OCI-LY1 (cell line): ENCODE measurements at regions not wholly inside any gene's neighbourhood (a gene's known extent, or its start where the extent isn't known, plus 50 kb on each side); places are given as distances from the start of the nearest gene placed in this dataset.

Source experiments
- H2AFZ ChIP-seq: fragments of 200-600 bp; sonication (generic), shearing (Covaris generic); 2 replicates; pipeline ENCODE4 v1.6.0; 2014; ENCODE audit warnings: antibody characterized with exemption, mild to moderate bottlenecking, low read length
- H3F3A ChIP-seq: fragments of 200-600 bp; sonication (generic), shearing (Covaris generic); 2 replicates; pipeline ENCODE4 v1.6.0; 2014; ENCODE audit warnings: mild to moderate bottlenecking, antibody characterized with exemption, low read length, moderate library complexity; ENCODE audit not compliant: insufficient read depth
- H3K27ac ChIP-seq: fragments of 200-600 bp; sonication (generic); 2 replicates; pipeline ENCODE4 v1.5.1; 2014; ENCODE audit warnings: low read length, mixed run types, mild to moderate bottlenecking, low read depth; ENCODE audit not compliant: poor library complexity, severe bottlenecking
- H3K27me3 ChIP-seq: fragments of 200-600 bp; sonication (generic); 2 replicates; pipeline ENCODE4 v1.6.0; 2014; ENCODE audit warnings: antibody characterized with exemption, mild to moderate bottlenecking, low read length, moderate library complexity; ENCODE audit not compliant: insufficient read depth
- H3K36me3 ChIP-seq: fragments of 200-600 bp; sonication (generic); 2 replicates; pipeline ENCODE4 v1.6.1; 2014; ENCODE audit warnings: mild to moderate bottlenecking, antibody characterized with exemption, low read length, moderate library complexity, mixed read lengths; ENCODE audit not compliant: insufficient read depth
- H3K4me1 ChIP-seq: fragments of 200-600 bp; sonication (generic); 2 replicates; pipeline ENCODE4 v1.5.1; 2014; ENCODE audit warnings: mild to moderate bottlenecking, low read length, moderate library complexity; ENCODE audit not compliant: insufficient read depth, severe bottlenecking
- H3K4me2 ChIP-seq: fragments of 200-600 bp; sonication (generic), shearing (Covaris generic); 2 replicates; pipeline ENCODE4 v1.6.1; 2014; ENCODE audit warnings: low read length
- H3K4me3 ChIP-seq: fragments of 200-600 bp; sonication (generic); 2 replicates; pipeline ENCODE4 v1.5.1; 2014; ENCODE audit warnings: low read length, low read depth, mild to moderate bottlenecking, mixed read lengths; ENCODE audit not compliant: poor library complexity, severe bottlenecking
- H3K79me2 ChIP-seq: fragments of 200-600 bp; shearing (Covaris generic); 2 replicates; pipeline ENCODE4 v1.6.1; 2016; ENCODE audit warnings: mixed run types, low read length, mixed read lengths; ENCODE audit not compliant: insufficient read depth
- H3K9ac ChIP-seq: fragments of 200-600 bp; sonication (generic), shearing (Covaris generic); 2 replicates; pipeline ENCODE4 v1.6.1; 2014; ENCODE audit warnings: mild to moderate bottlenecking, low read length, mixed read lengths
- H3K9me2 ChIP-seq: fragments of 200-600 bp; sonication (generic), shearing (Covaris generic); 2 replicates; pipeline ENCODE4 v1.6.1; 2014; ENCODE audit warnings: low read depth, mild to moderate bottlenecking, low read length, mixed read lengths
- H3K9me3 ChIP-seq: fragments of 200-600 bp; shearing (Covaris generic); 2 replicates; pipeline ENCODE4 v1.6.1; 2014; ENCODE audit warnings: low read length, mixed read lengths
- H4K20me1 ChIP-seq: fragments of 200-600 bp; sonication (generic), shearing (Covaris generic); 2 replicates; pipeline ENCODE4 v1.6.0; 2016; ENCODE audit warnings: mild to moderate bottlenecking, low read length; ENCODE audit not compliant: insufficient read depth
- CTCF ChIP-seq: fragments of 200-600 bp; sonication (generic), shearing (Covaris generic); IDR thresholded peaks from 2 replicates; pipeline ENCODE4 v1.5.1; 2017; ENCODE audit warnings: mild to moderate bottlenecking, antibody characterized with exemption, low read length, moderate library complexity, mixed read lengths
- EZH2 ChIP-seq: fragments of 200-600 bp; sonication (generic), shearing (Covaris generic); IDR thresholded peaks from 2 replicates; pipeline ENCODE4 v1.8.0; 2017; ENCODE audit warnings: borderline replicate concordance, mixed run types, mild to moderate bottlenecking, antibody characterized with exemption, low read length, moderate library complexity, mixed read lengths

- Histone ChIP-seq H3K9me2 (no peaks in the 10 kb centered on the region), H3K36me3 (no peaks in the 10 kb centered on the region; the same call in 1 of the 2 replicates), H3K79me2 (no peaks in the 10 kb centered on the region), H3F3A (no peaks in the 10 kb centered on the region), H3K4me2 (no peak overlapping the region), H3K4me1 (no peaks in the 10 kb centered on the region), H3K9me3 (0 out of 2 replicates have a peak, but pooled peaks cover 3% of the 10 kb centered on the region), H4K20me1 (no peaks in the 10 kb centered on the region), H3K27ac (no peak overlapping the region), H3K9ac (no peak overlapping the region), H2AFZ (no peak overlapping the region), H3K4me3 (no peak overlapping the region), H3K27me3 (no peaks in the 10 kb centered on the region)
- TF ChIP-seq CTCF (no peak), EZH2 (no peak)
Observed at GRCh38 chr1:232132572-232132971, 497.4 kb downstream of the SIPA1L2 start.

- Histone ChIP-seq H3K27ac (no peak overlapping the region), H3K9me3 (0 out of 2 replicates have a peak, but pooled peaks cover 3% of the 10 kb centered on the region), H3K9me2 (no peaks in the 10 kb centered on the region), H3K4me3 (no peak overlapping the region), H3K4me2 (no peak overlapping the region), H3K4me1 (no peaks in the 10 kb centered on the region), H3K79me2 (no peaks in the 10 kb centered on the region), H3K36me3 (no peaks in the 10 kb centered on the region; the same call in 1 of the 2 replicates), H3K9ac (no peak overlapping the region), H4K20me1 (no peaks in the 10 kb centered on the region), H2AFZ (no peak overlapping the region), H3K27me3 (no peaks in the 10 kb centered on the region), H3F3A (no peaks in the 10 kb centered on the region)
- TF ChIP-seq EZH2, result no peak
- no peak for TF ChIP-seq CTCF
Observed at GRCh38 chr1:232131715-232132391, 498.1 kb downstream of the SIPA1L2 start.

- Histone ChIP-seq H3K79me2 (no peaks in the 10 kb centered on the region), H3K4me2 (no peak overlapping the region), H3K9me2 (no peaks in the 10 kb centered on the region), H3K4me1 (no peaks in the 10 kb centered on the region), H2AFZ (no peak overlapping the region), H3K36me3 (no peaks in the 10 kb centered on the region; the same call in 1 of the 2 replicates), H4K20me1 (no peaks in the 10 kb centered on the region), H3K27me3 (no peaks in the 10 kb centered on the region), H3K4me3 (no peak overlapping the region), H3K9me3 (0 out of 2 replicates have a peak, but pooled peaks cover 3% of the 10 kb centered on the region), H3F3A (no peaks in the 10 kb centered on the region), H3K9ac (no peak overlapping the region), H3K27ac (no peak overlapping the region)
- TF ChIP-seq EZH2 (no peak), CTCF (no peak)
Observed at GRCh38 chr1:232130815-232131480, 499.0 kb downstream of the SIPA1L2 start.
